ENCODE measurements at regions not wholly inside any gene's neighbourhood (a gene's known extent, or its start where the extent isn't known, plus 50 kb on each side); places are given as distances from the start of the nearest gene placed in this dataset.

DNA sequence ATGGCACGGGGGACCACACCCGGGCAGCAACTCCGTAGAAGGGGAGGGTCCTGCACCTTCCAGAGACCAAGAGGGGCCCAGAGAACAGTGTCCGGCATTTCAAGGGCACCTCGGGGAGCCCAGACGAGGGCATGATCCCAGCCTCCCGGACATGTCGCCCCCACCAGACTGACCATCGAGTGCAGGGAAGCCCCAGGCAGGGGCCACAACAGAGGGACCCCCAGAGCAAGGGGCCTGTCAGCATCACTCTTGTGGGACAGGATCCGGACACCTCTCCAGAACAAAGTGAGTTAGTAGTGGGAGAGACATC lies 50.4 kb upstream of the CTDP1 start:
- TF ChIP-seq, protein P1, sequence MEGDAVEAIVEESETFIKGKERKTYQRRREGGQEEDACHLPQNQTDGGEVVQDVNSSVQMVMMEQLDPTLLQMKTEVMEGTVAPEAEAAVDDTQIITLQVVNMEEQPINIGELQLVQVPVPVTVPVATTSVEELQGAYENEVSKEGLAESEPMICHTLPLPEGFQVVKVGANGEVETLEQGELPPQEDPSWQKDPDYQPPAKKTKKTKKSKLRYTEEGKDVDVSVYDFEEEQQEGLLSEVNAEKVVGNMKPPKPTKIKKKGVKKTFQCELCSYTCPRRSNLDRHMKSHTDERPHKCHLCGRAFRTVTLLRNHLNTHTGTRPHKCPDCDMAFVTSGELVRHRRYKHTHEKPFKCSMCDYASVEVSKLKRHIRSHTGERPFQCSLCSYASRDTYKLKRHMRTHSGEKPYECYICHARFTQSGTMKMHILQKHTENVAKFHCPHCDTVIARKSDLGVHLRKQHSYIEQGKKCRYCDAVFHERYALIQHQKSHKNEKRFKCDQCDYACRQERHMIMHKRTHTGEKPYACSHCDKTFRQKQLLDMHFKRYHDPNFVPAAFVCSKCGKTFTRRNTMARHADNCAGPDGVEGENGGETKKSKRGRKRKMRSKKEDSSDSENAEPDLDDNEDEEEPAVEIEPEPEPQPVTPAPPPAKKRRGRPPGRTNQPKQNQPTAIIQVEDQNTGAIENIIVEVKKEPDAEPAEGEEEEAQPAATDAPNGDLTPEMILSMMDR (IDR thresholded peaks at IDR 0.05) = no peak
- no peak for TF ChIP-seq EZH2 (IDR thresholded peaks at IDR 0.05; ENCODE audit: borderline replicate concordance, insufficient read depth, low read depth, low read length, poor library complexity, severe bottlenecking)

Measured in B cell (primary cell).